IMR-90 (cell line): ENCODE measurements at regions not wholly inside any gene's neighbourhood (a gene's known extent, or its start where the extent isn't known, plus 50 kb on each side); places are given as distances from the start of the nearest gene placed in this dataset.

ENCODE experiments used
- ATAC-seq: fragments of 200-7000 bp; cut with Tn5 transposase; 2 replicates; pipeline ENCODE4 v1.9.1; 2020; ENCODE audit warnings: low read depth, mild to moderate bottlenecking, moderate library complexity
- BruUV-seq: library from RNA; stranded (reverse); fragments of 400-500 nt; replicated peaks from 2 replicates; lab custom pipeline; 2021; lab: Mats Ljungman, UMichigan
- CTCF ChIA-PET: fragments of 300-600 bp; formaldehyde crosslinking; extraction: SDS; loops from one replicate; lab custom pipeline; 2021; ENCODE audit warnings: antibody characterized with exemption; lab: Yijun Ruan, JAX
- POLR2A ChIA-PET: fragments of 300-600 bp; sonication (Branson Sonifier 250); formaldehyde crosslinking; loops from one replicate; lab custom pipeline; 2022; ENCODE audit warnings: antibody characterized with exemption; ENCODE audit not compliant: unreplicated experiment; lab: Charles Lee
- DNase-seq: peaks from one replicate; pipeline ENCODE4 v3.0.0; 2013
- H2AFZ ChIP-seq: replicated peaks from 2 replicates; pipeline ENCODE3; 2013; ENCODE audit warnings: low read length, mild to moderate bottlenecking; ENCODE audit not compliant: poor library complexity
- H2AK5ac ChIP-seq: 2 replicates; pipeline ENCODE4 v1.6.1; 2013; ENCODE audit warnings: low read depth, low read length, inconsistent platforms
- H2AK9ac ChIP-seq: replicated peaks from 2 replicates; pipeline ENCODE3; 2013; ENCODE audit warnings: mild to moderate bottlenecking, low read depth, low read length, moderate library complexity; ENCODE audit not compliant: poor library complexity
- H2BK120ac ChIP-seq: 2 replicates; pipeline ENCODE4 v1.6.1; 2013; ENCODE audit warnings: low read depth, low read length, inconsistent platforms
- H2BK15ac ChIP-seq: 3 replicates; pipeline ENCODE4 v1.6.1; 2013; ENCODE audit warnings: low read depth, low read length, inconsistent platforms
- H2BK20ac ChIP-seq: 2 replicates; pipeline ENCODE4 v1.6.1; 2013; ENCODE audit warnings: low read depth, mild to moderate bottlenecking, inconsistent platforms, low read length, moderate library complexity
- H2BK5ac ChIP-seq: 2 replicates; pipeline ENCODE4 v1.6.1; 2013; ENCODE audit warnings: mild to moderate bottlenecking, low read depth, low read length, inconsistent platforms; ENCODE audit not compliant: poor library complexity, severe bottlenecking
- H3K14ac ChIP-seq: replicated peaks from 2 replicates; pipeline ENCODE4 v1.6.1; 2013; ENCODE audit warnings: low read depth, low read length, inconsistent platforms
- H3K18ac ChIP-seq: 2 replicates; pipeline ENCODE4 v1.6.1; 2013; ENCODE audit warnings: low read depth, low read length, control low read depth
- H3K23ac ChIP-seq: 2 replicates; pipeline ENCODE4 v1.6.1; 2013; ENCODE audit warnings: low read depth, low read length, inconsistent platforms
- H3K27ac ChIP-seq: 2 replicates; pipeline ENCODE4 v1.5.1; 2013; ENCODE audit warnings: mild to moderate bottlenecking, control low read depth, low read length; ENCODE audit not compliant: insufficient read depth
- H3K27me3 ChIP-seq: 2 replicates; pipeline ENCODE4 v1.6.1; 2013; ENCODE audit warnings: low read length; ENCODE audit not compliant: control insufficient read depth, insufficient read depth
- H3K36me3 ChIP-seq: 2 replicates; pipeline ENCODE4 v1.6.1; 2013; ENCODE audit warnings: low read length, mixed read lengths; ENCODE audit not compliant: control insufficient read depth, insufficient read depth
- H3K4ac ChIP-seq: 2 replicates; pipeline ENCODE4 v1.6.1; 2013; ENCODE audit warnings: low read depth, low read length, inconsistent platforms
- H3K4me1 ChIP-seq: 2 replicates; pipeline ENCODE4 v1.6.1; 2013; ENCODE audit warnings: low read length, mixed read lengths; ENCODE audit not compliant: control insufficient read depth, insufficient read depth
- H3K4me2 ChIP-seq: 2 replicates; pipeline ENCODE4 v1.6.1; 2013; ENCODE audit warnings: low read depth, mild to moderate bottlenecking, control low read depth, low read length, moderate library complexity
- H3K4me3 ChIP-seq: 2 replicates; pipeline ENCODE4 v1.5.1; 2013; ENCODE audit warnings: low read depth, mild to moderate bottlenecking, control low read depth, low read length, moderate library complexity; ENCODE audit not compliant: insufficient read depth
- H3K56ac ChIP-seq: 2 replicates; pipeline ENCODE4 v1.6.1; 2013; ENCODE audit warnings: low read length, inconsistent platforms; ENCODE audit not compliant: insufficient read depth; ENCODE audit errors: extremely low read depth
- H3K79me1 ChIP-seq, 2 experiments: 2 replicates each; pipeline ENCODE4 v1.6.1; 2013; ENCODE audit warnings: low read length in 2 of 2, inconsistent platforms in 1 of 2, low read depth in 1 of 2
- H3K9ac ChIP-seq: 2 replicates; pipeline ENCODE4 v1.6.1; 2013; ENCODE audit warnings: low read depth, low read length, control low read depth
- H3K9me1 ChIP-seq: 2 replicates; pipeline ENCODE4 v1.6.1; 2013; ENCODE audit warnings: low read length, inconsistent platforms; ENCODE audit not compliant: insufficient read depth
- H3K9me3 ChIP-seq: 2 replicates; pipeline ENCODE4 v1.6.1; 2013; ENCODE audit warnings: low read length; ENCODE audit not compliant: control insufficient read depth, insufficient read depth
- H4K20me1 ChIP-seq: 2 replicates; pipeline ENCODE4 v1.6.1; 2013; ENCODE audit warnings: low read length, inconsistent platforms; ENCODE audit not compliant: insufficient read depth
- H4K5ac ChIP-seq: 2 replicates; pipeline ENCODE4 v1.6.1; 2013; ENCODE audit warnings: mild to moderate bottlenecking, low read depth, low read length, control low read depth
- H4K8ac ChIP-seq, 2 experiments: 2 replicates each; pipeline ENCODE4 v1.6.1; 2013; ENCODE audit warnings: low read depth in 2 of 2, low read length in 2 of 2, control low read depth in 1 of 2, inconsistent platforms in 1 of 2
- H4K91ac ChIP-seq: 2 replicates; pipeline ENCODE4 v1.6.1; 2013; ENCODE audit warnings: low read depth, low read length, inconsistent platforms; ENCODE audit not compliant: insufficient read depth
- BHLHE40 ChIP-seq: fragments of 150-350 bp; IDR thresholded peaks from 2 replicates; pipeline ENCODE4 v1.6.1; 2016; ENCODE audit warnings: mild to moderate bottlenecking, low read depth, low read length
- CEBPB ChIP-seq: IDR thresholded peaks from 2 replicates; pipeline ENCODE4 v1.6.1; 2012; ENCODE audit warnings: low read depth, low read length, improper control_type of control experiment
- CHD1 ChIP-seq: IDR thresholded peaks from 2 replicates; pipeline ENCODE4 v1.6.1; 2012; ENCODE audit warnings: low read depth, low read length, improper control_type of control experiment
- CTCF ChIP-seq: conservative IDR thresholded peaks from 2 replicates; pipeline ENCODE4 v1.5.1; 2012; ENCODE audit warnings: mild to moderate bottlenecking, low read depth, low read length, improper control_type of control experiment
- FOS ChIP-seq: fragments of 150-350 bp; IDR thresholded peaks from 2 replicates; pipeline ENCODE4 v1.6.1; 2016; ENCODE audit warnings: low read depth, low read length
- MAFK ChIP-seq: IDR thresholded peaks from 2 replicates; pipeline ENCODE4 v1.6.1; 2012; ENCODE audit warnings: low read depth, low read length, improper control_type of control experiment
- MAZ ChIP-seq: IDR thresholded peaks from 2 replicates; pipeline ENCODE4 v1.6.1; 2012; ENCODE audit warnings: low read depth, mild to moderate bottlenecking, low read length, improper control_type of control experiment, moderate library complexity, borderline replicate concordance
- MXI1 ChIP-seq: IDR thresholded peaks from 2 replicates; pipeline ENCODE4 v1.6.1; 2012; ENCODE audit warnings: low read depth, mild to moderate bottlenecking, low read length, moderate library complexity, borderline replicate concordance
- NFE2L2 ChIP-seq: fragments of 150-350 bp; IDR thresholded peaks from 2 replicates; pipeline ENCODE4 v1.6.1; 2016; ENCODE audit warnings: low read depth, mild to moderate bottlenecking, low read length
- POLR2A ChIP-seq: IDR thresholded peaks from 2 replicates; pipeline ENCODE4 v1.6.1; 2012; ENCODE audit warnings: mild to moderate bottlenecking, low read depth, low read length
- RAD21 ChIP-seq: IDR thresholded peaks from 2 replicates; pipeline ENCODE4 v1.6.1; 2012; ENCODE audit warnings: low read length, improper control_type of control experiment
- RCOR1 ChIP-seq: IDR thresholded peaks from 2 replicates; pipeline ENCODE4 v1.6.1; 2012; ENCODE audit warnings: mild to moderate bottlenecking, low read length, improper control_type of control experiment; ENCODE audit not compliant: insufficient replicate concordance
- RFX5 ChIP-seq: IDR thresholded peaks from 2 replicates; pipeline ENCODE4 v1.8.0; 2012; ENCODE audit warnings: low read depth, mild to moderate bottlenecking, low read length, moderate library complexity
- SMC3 ChIP-seq: fragments of 150-350 bp; IDR thresholded peaks from 2 replicates; pipeline ENCODE4 v1.6.1; 2016; ENCODE audit warnings: low read depth, mild to moderate bottlenecking, antibody characterized with exemption, low read length, moderate library complexity
- WGBS, 2 experiments: methylation state at CpG; one replicate each; pipeline versions ENCODE4 v1.1.5 to v1.1.7; 2013; ENCODE audit warnings: missing lambda C conversion rate in 2 of 2; ENCODE audit not compliant: insufficient read length in 1 of 2; ENCODE audit errors: extremely low coverage in 2 of 2; 5-methylcytosine and 5-hydroxymethylcytosine counted together
- dilution Hi-C: fragments of 300-500 bp; cut with HindIII; formaldehyde crosslinking; loops from one replicate; pipeline ENCODE4 v1.14.3; 2018; ENCODE audit warnings: low sequenced_read_pairs; ENCODE audit not compliant: unreplicated experiment
- in situ Hi-C: fragments of 300-500 bp; cut with MboI; formaldehyde crosslinking; loops from 3 replicates; pipeline ENCODE4 v1.14.3; 2019; ENCODE audit warnings: low sequenced_read_pairs, inconsistent platforms, mixed read lengths
- intact Hi-C: fragments of 100-400 bp; cut with micrococcal nuclease; formaldehyde crosslinking; loops from 2 replicates; pipeline ENCODE4 v1.10.0; 2022
- TF ChIP-seq, protein P1 (sequence below): fragments of 150-350 bp; IDR thresholded peaks from 2 replicates; pipeline ENCODE4 v1.6.1; 2017; ENCODE audit warnings: mild to moderate bottlenecking, antibody characterized with exemption, low read length, low read depth
- TF ChIP-seq, protein P2 (sequence below): fragments of 150-350 bp; IDR thresholded peaks from 2 replicates; pipeline ENCODE4 v1.6.1; 2016; ENCODE audit warnings: low read depth, mild to moderate bottlenecking, low read length, moderate library complexity, borderline replicate concordance

GRCh38 chr1:87669674-87670073, 341.0 kb downstream of the LMO4 start:
- no peak overlapping the region for H3K18ac ChIP-seq
- H4K5ac ChIP-seq, result no peak overlapping the region
- H2BK5ac ChIP-seq, result no peak overlapping the region
- H3K27ac ChIP-seq, result no peak overlapping the region
- no peak overlapping the region for H3K4ac ChIP-seq
- no peak overlapping the region for H2AK9ac ChIP-seq
- no peak overlapping the region for H2BK15ac ChIP-seq
- dilution Hi-C loops (no loop called here), intact Hi-C loops (no loop called here), in situ Hi-C loops (no loop called here)
- DNase-seq, result no peak
- H2BK120ac ChIP-seq, result no peak overlapping the region
- H2AFZ ChIP-seq, result no peak overlapping the region
- no TSS peak for BruUV-seq
- H3K4me3 ChIP-seq, result no peak overlapping the region
- H3K9me1 ChIP-seq, result no peaks in the 10 kb centered on the region
- H3K56ac ChIP-seq, result no peak overlapping the region
- POLR2A ChIA-PET, result no interaction called here
- no peak overlapping the region for H4K91ac ChIP-seq
- H3K36me3 ChIP-seq, result no peaks in the 10 kb centered on the region
- CTCF ChIA-PET, result no interaction called here
- no CpG with 5 or more reads among the region's 1 CpG for WGBS, 2 experiments
- no peak overlapping the region for H3K9ac ChIP-seq
- no peaks in the 10 kb centered on the region for H3K9me3 ChIP-seq
- H3K4me1 ChIP-seq, result no peaks in the 10 kb centered on the region
- no peak overlapping the region for H4K8ac ChIP-seq
- no peaks in the 10 kb centered on the region for H3K27me3 ChIP-seq
- no peak overlapping the region for H2AK5ac ChIP-seq
- H3K23ac ChIP-seq, result no peak overlapping the region
- no peak overlapping the region for H3K14ac ChIP-seq
- ATAC-seq, result no peak
- TF ChIP-seq RFX5 (no peak), NFE2L2 (no peak), MXI1 (no peak), FOS (no peak), BHLHE40 (no peak), MAZ (no peak), RAD21 (no peak), CHD1 (no peak), CEBPB (no peak), RCOR1 (no peak), SMC3 (no peak), POLR2A (no peak), MAFK (no peak), CTCF (no peak)
- TF ChIP-seq, protein P1, sequence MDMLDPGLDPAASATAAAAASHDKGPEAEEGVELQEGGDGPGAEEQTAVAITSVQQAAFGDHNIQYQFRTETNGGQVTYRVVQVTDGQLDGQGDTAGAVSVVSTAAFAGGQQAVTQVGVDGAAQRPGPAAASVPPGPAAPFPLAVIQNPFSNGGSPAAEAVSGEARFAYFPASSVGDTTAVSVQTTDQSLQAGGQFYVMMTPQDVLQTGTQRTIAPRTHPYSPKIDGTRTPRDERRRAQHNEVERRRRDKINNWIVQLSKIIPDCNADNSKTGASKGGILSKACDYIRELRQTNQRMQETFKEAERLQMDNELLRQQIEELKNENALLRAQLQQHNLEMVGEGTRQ, result no peak
- TF ChIP-seq, protein P2, sequence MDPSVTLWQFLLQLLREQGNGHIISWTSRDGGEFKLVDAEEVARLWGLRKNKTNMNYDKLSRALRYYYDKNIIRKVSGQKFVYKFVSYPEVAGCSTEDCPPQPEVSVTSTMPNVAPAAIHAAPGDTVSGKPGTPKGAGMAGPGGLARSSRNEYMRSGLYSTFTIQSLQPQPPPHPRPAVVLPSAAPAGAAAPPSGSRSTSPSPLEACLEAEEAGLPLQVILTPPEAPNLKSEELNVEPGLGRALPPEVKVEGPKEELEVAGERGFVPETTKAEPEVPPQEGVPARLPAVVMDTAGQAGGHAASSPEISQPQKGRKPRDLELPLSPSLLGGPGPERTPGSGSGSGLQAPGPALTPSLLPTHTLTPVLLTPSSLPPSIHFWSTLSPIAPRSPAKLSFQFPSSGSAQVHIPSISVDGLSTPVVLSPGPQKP, result no peak
- H3K4me2 ChIP-seq, result no peak overlapping the region
- H2BK20ac ChIP-seq, result no peak overlapping the region
- no peaks in the 10 kb centered on the region for H3K79me1 ChIP-seq
- H4K20me1 ChIP-seq, result no peaks in the 10 kb centered on the region
